GM12878 (cell line): ENCODE measurements at regions not wholly inside any gene's neighbourhood (a gene's known extent, or its start where the extent isn't known, plus 50 kb on each side); places are given as distances from the start of the nearest gene placed in this dataset.

Source experiments
- CTCF ChIP-seq, 3 experiments: IDR thresholded peaks in 2 of 3; conservative IDR thresholded peaks in 1 of 3; 2 replicates each; pipeline ENCODE4 v1.5.1; 2011; ENCODE audit warnings: low read depth in 3 of 3, low read length in 3 of 3, mild to moderate bottlenecking in 3 of 3, control low read depth in 2 of 3, moderate library complexity in 2 of 3, inconsistent platforms in 1 of 3, mixed read lengths in 1 of 3; ENCODE audit not compliant: control insufficient read depth in 2 of 3, insufficient read depth in 1 of 3; ENCODE audit errors: extremely low read depth in 1 of 3
- GABPA ChIP-seq: IDR thresholded peaks from 2 replicates; pipeline ENCODE4 v1.6.1; 2014; ENCODE audit warnings: antibody characterized with exemption, low read depth, mild to moderate bottlenecking, inconsistent platforms
- MTA3 ChIP-seq: IDR thresholded peaks from 2 replicates; pipeline ENCODE4 v1.6.1; 2012; ENCODE audit warnings: low read length, inconsistent platforms, borderline replicate concordance

GRCh38 chr3:159513444-159513843, 475.2 kb upstream of the IL12A start:
- TF ChIP-seq GABPA, result no peak
- TF ChIP-seq MTA3, result no peak
- no peak for TF ChIP-seq CTCF (IDR thresholded peaks at IDR 0.05 in 2 of 3, conservative IDR thresholded peaks at IDR 0.05 in 1 of 3; ENCODE audit: control insufficient read depth in 2 of 3, extremely low read depth in 1 of 3, insufficient read depth in 1 of 3, low read depth in 3 of 3, low read length in 3 of 3)
